ENCODE measurements at regions not wholly inside any gene's neighbourhood (a gene's known extent, or its start where the extent isn't known, plus 50 kb on each side); places are given as distances from the start of the nearest gene placed in this dataset.

- BruUV-seq (replicated peaks): no TSS peak
- TF ChIP-seq EZH2phosphoT487 (IDR thresholded peaks at IDR 0.05; ENCODE audit: borderline replicate concordance, low read length) (no peak), EZH2 (IDR thresholded peaks at IDR 0.05; ENCODE audit: low read length, unreplicated experiment) (no peak)
- TF ChIP-seq, protein P1, sequence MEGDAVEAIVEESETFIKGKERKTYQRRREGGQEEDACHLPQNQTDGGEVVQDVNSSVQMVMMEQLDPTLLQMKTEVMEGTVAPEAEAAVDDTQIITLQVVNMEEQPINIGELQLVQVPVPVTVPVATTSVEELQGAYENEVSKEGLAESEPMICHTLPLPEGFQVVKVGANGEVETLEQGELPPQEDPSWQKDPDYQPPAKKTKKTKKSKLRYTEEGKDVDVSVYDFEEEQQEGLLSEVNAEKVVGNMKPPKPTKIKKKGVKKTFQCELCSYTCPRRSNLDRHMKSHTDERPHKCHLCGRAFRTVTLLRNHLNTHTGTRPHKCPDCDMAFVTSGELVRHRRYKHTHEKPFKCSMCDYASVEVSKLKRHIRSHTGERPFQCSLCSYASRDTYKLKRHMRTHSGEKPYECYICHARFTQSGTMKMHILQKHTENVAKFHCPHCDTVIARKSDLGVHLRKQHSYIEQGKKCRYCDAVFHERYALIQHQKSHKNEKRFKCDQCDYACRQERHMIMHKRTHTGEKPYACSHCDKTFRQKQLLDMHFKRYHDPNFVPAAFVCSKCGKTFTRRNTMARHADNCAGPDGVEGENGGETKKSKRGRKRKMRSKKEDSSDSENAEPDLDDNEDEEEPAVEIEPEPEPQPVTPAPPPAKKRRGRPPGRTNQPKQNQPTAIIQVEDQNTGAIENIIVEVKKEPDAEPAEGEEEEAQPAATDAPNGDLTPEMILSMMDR (conservative IDR thresholded peaks at IDR 0.05; ENCODE audit: low read depth, low read length): no peak
- ATAC-seq (no peak), DNase-seq (no peak)
- POLR2A ChIA-PET (ENCODE audit: unreplicated experiment): no interaction called here
- H2AFZ ChIP-seq (ENCODE audit: low read length): no peak overlapping the region
- no peaks in the 10 kb centered on the region for H3K27me3 ChIP-seq (ENCODE audit: low read length)
- no peaks in the 10 kb centered on the region for H3K79me2 ChIP-seq (ENCODE audit: low read length)
- intact Hi-C loops (cut with micrococcal nuclease): no loop called here
- no peak overlapping the region for H3K4me2 ChIP-seq (ENCODE audit: low read length)
- H3K9me3 ChIP-seq (ENCODE audit: low read length): no peaks in the 10 kb centered on the region
- H3K4me1 ChIP-seq (ENCODE audit: insufficient read depth, low read length): no peaks in the 10 kb centered on the region
- no peaks in the 10 kb centered on the region for H4K20me1 ChIP-seq (ENCODE audit: low read length)
- no peaks in the 10 kb centered on the region for H3K9me2 ChIP-seq (replicated peaks; ENCODE audit: low read length)
- no peak overlapping the region for H3K9ac ChIP-seq (ENCODE audit: low read length)
- no peak overlapping the region for H3K27ac ChIP-seq (ENCODE audit: low read length)
- no peaks in the 10 kb centered on the region for H3K36me3 ChIP-seq (ENCODE audit: low read depth, low read length)
- H3K4me3 ChIP-seq (ENCODE audit: low read length): no peak overlapping the region
- CTCF ChIA-PET: no interaction called here
- H3F3A ChIP-seq (ENCODE audit: low read length, unreplicated experiment): no peaks in the 10 kb centered on the region
Observed at GRCh38 chr3:177711637-177712036, 514.4 kb upstream of the TBL1XR1 start.

DNA sequence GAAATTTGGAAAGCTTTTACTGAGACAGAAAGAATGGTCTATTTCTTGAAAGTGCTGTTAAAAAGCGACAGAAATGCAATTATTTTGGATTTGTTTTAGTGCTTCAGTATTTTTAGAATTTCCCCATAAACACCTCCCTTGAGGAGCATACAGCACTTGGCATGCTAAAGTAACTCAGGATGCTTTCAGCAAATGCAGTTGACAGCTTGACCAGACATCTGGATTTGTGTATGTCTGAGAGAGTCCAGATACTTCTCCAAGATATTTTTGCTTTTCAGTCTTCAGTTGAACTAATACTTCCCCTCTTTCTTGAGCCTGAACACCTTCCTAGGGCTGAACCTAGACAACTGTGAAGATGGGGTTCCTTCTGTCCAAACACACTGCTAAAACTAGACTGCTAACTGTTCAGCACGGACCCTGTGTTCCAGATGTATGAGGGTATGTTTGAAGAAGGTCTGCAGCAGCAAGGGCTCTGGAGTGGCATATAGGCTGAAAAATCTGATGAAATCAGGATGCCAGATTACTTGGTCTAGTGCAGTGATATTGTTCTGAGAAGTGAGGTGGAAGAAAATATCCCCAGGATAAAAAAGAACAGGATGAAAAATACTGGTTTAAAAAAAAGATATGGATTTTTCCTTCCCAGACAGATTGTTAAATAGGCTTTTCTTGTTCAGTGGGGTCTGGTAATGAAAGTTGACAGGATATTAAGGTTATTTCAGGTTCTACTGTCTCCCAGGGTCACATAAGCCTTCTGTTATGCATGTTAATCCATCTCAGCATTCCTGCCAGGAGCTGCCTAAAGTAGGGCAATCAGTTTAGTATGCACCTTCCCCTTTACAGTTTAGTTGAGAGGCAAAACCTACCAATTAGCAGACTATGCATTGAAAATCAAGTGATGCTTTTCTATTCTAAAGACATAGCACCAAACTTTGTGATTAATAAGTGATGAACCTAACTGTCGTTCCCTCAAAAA is 516.9 kb upstream of the TBL1XR1 start:
- no peak overlapping the region for H3K9ac ChIP-seq (ENCODE audit: low read length)
- DNase-seq: no peak
- no peak overlapping the region for H3K27ac ChIP-seq (ENCODE audit: low read length)
- H3K36me3 ChIP-seq (ENCODE audit: low read depth, low read length): no peaks in the 10 kb centered on the region
- no peaks in the 10 kb centered on the region for H4K20me1 ChIP-seq (ENCODE audit: low read length)
- no peaks in the 10 kb centered on the region for H3K79me2 ChIP-seq (ENCODE audit: low read length)
- no peak overlapping the region for H3K4me3 ChIP-seq (ENCODE audit: low read length)
- H3F3A ChIP-seq (ENCODE audit: low read length, unreplicated experiment): no peaks in the 10 kb centered on the region
- no peak overlapping the region for H3K4me2 ChIP-seq (ENCODE audit: low read length)
- no peak overlapping the region for H2AFZ ChIP-seq (ENCODE audit: low read length)
- H3K9me3 ChIP-seq (ENCODE audit: low read length): no peaks in the 10 kb centered on the region
- no TSS peak for BruUV-seq (replicated peaks)
- intact Hi-C loops (cut with micrococcal nuclease): no loop called here
- no peaks in the 10 kb centered on the region for H3K4me1 ChIP-seq (ENCODE audit: insufficient read depth, low read length)
- TF ChIP-seq EZH2phosphoT487 (IDR thresholded peaks at IDR 0.05; ENCODE audit: borderline replicate concordance, low read length): no peak
- no peak for TF ChIP-seq EZH2 (IDR thresholded peaks at IDR 0.05; ENCODE audit: low read length, unreplicated experiment)
- TF ChIP-seq, protein P1 (conservative IDR thresholded peaks at IDR 0.05; ENCODE audit: low read depth, low read length): no peak
- ATAC-seq: no peak
- no peaks in the 10 kb centered on the region for H3K9me2 ChIP-seq (replicated peaks; ENCODE audit: low read length)
- ChIA-PET CTCF (no interaction called here), POLR2A (ENCODE audit: unreplicated experiment) (no interaction called here)
- no peaks in the 10 kb centered on the region for H3K27me3 ChIP-seq (ENCODE audit: low read length)

DNA sequence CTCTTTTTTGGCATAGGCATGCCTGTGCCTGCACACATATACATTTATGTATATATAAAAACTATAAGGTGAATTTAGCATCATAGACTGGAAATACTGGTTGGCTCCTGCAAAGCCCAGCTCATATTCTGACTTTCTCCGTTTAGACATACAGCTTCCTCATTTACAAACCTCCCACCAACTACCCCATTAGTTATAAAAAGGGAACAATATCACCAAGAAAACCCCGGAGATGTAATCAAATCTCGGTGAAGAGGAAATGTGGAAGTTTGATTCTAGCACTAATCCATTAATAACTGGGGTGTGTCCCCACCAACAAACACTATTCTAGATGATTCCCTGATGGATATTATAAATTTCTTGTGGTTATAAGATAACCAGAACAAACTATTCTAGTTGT is 517.7 kb upstream of the TBL1XR1 start:
- ATAC-seq: no peak
- Histone ChIP-seq H3K4me1 (ENCODE audit: insufficient read depth, low read length) (no peaks in the 10 kb centered on the region), H3K9ac (ENCODE audit: low read length) (no peak overlapping the region), H3K36me3 (ENCODE audit: low read depth, low read length) (no peaks in the 10 kb centered on the region), H3K27me3 (ENCODE audit: low read length) (no peaks in the 10 kb centered on the region), H2AFZ (ENCODE audit: low read length) (no peak overlapping the region), H3K27ac (ENCODE audit: low read length) (no peak overlapping the region), H3K4me3 (ENCODE audit: low read length) (no peak overlapping the region), H3K4me2 (ENCODE audit: low read length) (no peak overlapping the region), H3K79me2 (ENCODE audit: low read length) (no peaks in the 10 kb centered on the region), H3K9me2 (replicated peaks; ENCODE audit: low read length) (no peaks in the 10 kb centered on the region), H4K20me1 (ENCODE audit: low read length) (no peaks in the 10 kb centered on the region), H3F3A (ENCODE audit: low read length, unreplicated experiment) (no peaks in the 10 kb centered on the region), H3K9me3 (ENCODE audit: low read length) (no peaks in the 10 kb centered on the region)
- intact Hi-C loops (cut with micrococcal nuclease): no loop called here
- BruUV-seq (replicated peaks): no TSS peak
- TF ChIP-seq EZH2 (IDR thresholded peaks at IDR 0.05; ENCODE audit: low read length, unreplicated experiment): no peak
- TF ChIP-seq, protein P1 (conservative IDR thresholded peaks at IDR 0.05; ENCODE audit: low read depth, low read length): no peak
- no peak for TF ChIP-seq EZH2phosphoT487 (IDR thresholded peaks at IDR 0.05; ENCODE audit: borderline replicate concordance, low read length)
- no peak for DNase-seq
- ChIA-PET POLR2A (ENCODE audit: unreplicated experiment) (no interaction called here), CTCF (no interaction called here)

Data from PC-3 (cell line).